AG10803 (cell line): ENCODE measurements at regions not wholly inside any gene's neighbourhood (a gene's known extent, or its start where the extent isn't known, plus 50 kb on each side); places are given as distances from the start of the nearest gene placed in this dataset.

Source experiments
- DNase-seq: peaks from one replicate; pipeline ENCODE4 v3.0.0; 2010; ENCODE audit warnings: low read depth
- H3K4me3 ChIP-seq: 2 replicates; pipeline ENCODE4 v1.5.1; 2011; ENCODE audit warnings: mild to moderate bottlenecking, low read length, control low read depth
- CTCF ChIP-seq: conservative IDR thresholded peaks from 2 replicates; pipeline ENCODE4 v1.5.1; 2011; ENCODE audit warnings: mild to moderate bottlenecking, low read length, control low read depth, inconsistent platforms

GRCh38 chr3:147740928-147741327 lies 331.8 kb downstream of the ZIC1 start:
- DNase-seq = no peak
- no peak overlapping the region for H3K4me3 ChIP-seq
- no peak for TF ChIP-seq CTCF

GRCh38 chr3:147744967-147745366 lies 335.8 kb downstream of the ZIC1 start:
- H3K4me3 ChIP-seq = no peak overlapping the region
- no peak for DNase-seq
- no peak for TF ChIP-seq CTCF

DNA sequence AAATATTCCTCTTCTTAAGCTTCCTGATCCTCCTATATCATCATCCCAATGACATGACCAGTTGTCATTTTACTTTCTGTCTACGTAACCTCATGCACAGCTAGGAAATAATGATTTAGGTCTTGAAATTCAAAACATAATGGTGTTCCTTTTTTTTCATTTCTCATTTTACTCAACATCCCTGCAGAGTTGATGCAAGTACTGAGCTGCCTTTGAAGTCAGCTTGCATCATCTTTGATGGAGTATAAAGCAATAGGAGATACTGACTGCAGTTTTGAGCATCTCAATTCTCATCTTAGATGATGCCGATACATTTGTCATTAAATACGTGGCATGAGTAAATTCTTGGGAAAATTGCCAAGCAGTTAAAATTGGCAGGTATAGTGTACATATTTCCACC lies 346.1 kb downstream of the ZIC1 start:
- no peak for DNase-seq
- H3K4me3 ChIP-seq = no peak overlapping the region
- TF ChIP-seq CTCF = no peak

DNA sequence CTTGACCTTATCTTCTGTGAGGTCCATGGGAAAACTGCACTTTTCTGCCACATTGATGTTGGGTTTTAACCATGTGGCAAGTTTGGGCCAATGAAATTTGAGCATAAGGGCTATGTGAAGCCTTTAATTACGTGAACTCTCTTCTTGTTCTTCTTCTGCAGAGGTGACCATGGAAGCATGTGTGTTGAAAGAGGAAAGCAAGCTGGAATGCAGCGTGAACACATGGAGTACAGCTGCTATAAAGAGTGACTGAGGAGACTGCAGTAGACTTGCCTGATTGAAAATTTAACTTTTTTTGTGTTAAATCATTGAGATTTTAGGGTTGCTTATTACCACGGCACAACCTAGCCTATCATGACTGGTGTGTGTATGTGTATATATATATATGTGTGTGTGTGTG lies 347.3 kb downstream of the ZIC1 start:
- TF ChIP-seq CTCF = no peak
- H3K4me3 ChIP-seq = no peak overlapping the region
- DNase-seq = peak; percentile 41

DNA sequence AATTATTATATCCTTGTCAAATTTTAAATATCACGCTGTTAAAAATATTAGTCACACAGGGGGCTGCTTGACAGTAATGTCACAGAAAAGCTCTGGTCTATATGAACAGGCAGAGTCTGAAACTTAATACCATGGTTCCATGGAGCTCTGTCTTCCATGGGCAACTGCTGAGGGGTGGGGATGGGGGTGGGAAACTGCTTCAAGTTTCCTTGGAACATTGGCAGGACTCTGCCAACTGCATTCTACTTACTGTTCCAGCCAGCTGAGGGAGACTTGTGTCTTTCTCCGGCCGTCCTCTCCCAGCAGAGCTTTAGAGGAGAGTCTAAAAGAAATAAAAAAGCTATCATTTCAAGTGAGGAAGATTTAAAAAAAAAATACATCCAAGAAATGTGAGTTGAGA lies 348.7 kb downstream of the ZIC1 start:
- no peak for DNase-seq
- TF ChIP-seq CTCF = no peak
- H3K4me3 ChIP-seq = no peak overlapping the region

GRCh38 chr3:147758771-147759170 lies 349.6 kb downstream of the ZIC1 start:
- no peak for TF ChIP-seq CTCF
- no peak overlapping the region for H3K4me3 ChIP-seq
- peak; percentile 29 for DNase-seq

- no peak for TF ChIP-seq CTCF
- no peak overlapping the region for H3K4me3 ChIP-seq
- DNase-seq = no peak
Measured at GRCh38 chr3:147760085-147760484, 350.9 kb downstream of the ZIC1 start.
